Prostate gland (tissue), 2 donors: ENCODE measurements at regions not wholly inside any gene's neighbourhood (a gene's known extent, or its start where the extent isn't known, plus 50 kb on each side); places are given as distances from the start of the nearest gene placed in this dataset.

Experiments used
- DNase-seq: peaks from one replicate; pipeline ENCODE4 v3.0.0-alpha.2; 2019; ENCODE audit warnings: low spot score
- H3K27ac ChIP-seq, 2 donors: fragments of 200-600 bp; sonication (generic); 2 replicates each; pipeline ENCODE4 v1.5.1; 2017 to 2019
- H3K27me3 ChIP-seq: fragments of 200-600 bp; sonication (generic); replicated peaks from 2 replicates; pipeline ENCODE4 v1.5.1; 2019; ENCODE audit not compliant: insufficient read depth
- H3K36me3 ChIP-seq, 2 donors: fragments of 200-600 bp; sonication (generic); 1 replicate in 1 of 2; 2 replicates in 1 of 2; pipeline versions ENCODE4 v1.5.1 to v1.8.1; 2017 to 2019
- H3K4me1 ChIP-seq: fragments of 200-600 bp; sonication (generic); replicated peaks from 2 replicates; pipeline ENCODE4 v1.5.1; 2019
- H3K4me3 ChIP-seq, 2 donors: fragments of 200-600 bp; sonication (generic); 2 replicates each; pipeline ENCODE4 v1.5.1; 2017 to 2019
- H3K9me3 ChIP-seq: fragments of 200-600 bp; sonication (generic); 2 replicates; pipeline ENCODE4 v1.5.1; 2017
- CTCF ChIP-seq, 4 experiments: fragments of 200-600 bp in 2 of 4; fragments of 450-650 bp in 2 of 4; sonication (generic) in 2 of 4; IDR thresholded peaks; 1 replicate in 3 of 4; 2 replicates in 1 of 4; pipeline ENCODE4 v1.5.1; 2016 to 2019; ENCODE audit warnings: antibody characterized with exemption in 4 of 4, mild to moderate bottlenecking in 2 of 4, moderate library complexity in 2 of 4
- POLR2A ChIP-seq: fragments of 450-650 bp; IDR thresholded peaks from one replicate; pipeline ENCODE4 v1.6.1; 2016; ENCODE audit warnings: antibody characterized with exemption, mild to moderate bottlenecking
- POLR2AphosphoS5 ChIP-seq: sonication (generic); formaldehyde crosslinking; IDR thresholded peaks from one replicate; pipeline ENCODE4 v1.6.1; 2017; ENCODE audit warnings: antibody characterized with exemption
- WGBS: methylation state at CpG from one replicate; pipeline ENCODE4 v1.1.5; 2018; 5-methylcytosine and 5-hydroxymethylcytosine counted together
- intact Hi-C: fragments of 100-400 bp; cut with DNase I; formaldehyde crosslinking; loops from one replicate; pipeline ENCODE4 v1.14.2; 2022

DNA sequence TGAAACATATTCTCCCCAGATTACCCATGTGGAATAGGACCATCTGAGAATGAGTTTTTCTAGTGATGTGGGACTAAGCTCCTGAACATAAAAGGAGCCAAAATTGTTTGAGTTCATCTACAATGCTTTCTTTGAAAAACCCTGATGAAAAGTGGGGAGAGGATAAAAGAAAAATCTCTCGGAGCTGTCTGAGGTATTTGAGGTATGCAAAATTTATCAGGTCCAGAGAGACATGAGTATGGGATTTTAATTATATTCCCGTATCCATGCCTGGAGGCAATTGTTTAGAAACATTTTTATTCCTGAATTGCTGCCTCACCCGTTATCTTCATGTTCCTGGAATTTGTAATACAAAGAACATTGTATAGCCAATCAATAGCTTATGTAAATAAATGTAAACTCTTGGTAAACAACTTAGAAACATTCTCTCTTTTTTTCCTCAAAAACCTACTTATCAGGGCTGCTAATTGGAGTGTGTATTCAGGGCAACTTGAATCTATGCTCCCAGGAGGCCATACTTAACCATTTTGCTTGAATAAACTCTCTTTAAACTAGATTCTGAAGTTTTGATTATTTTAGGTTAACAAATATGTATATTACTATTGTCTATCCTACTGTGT lies 109.3 kb upstream of the OLFM3 start:
- no peak for DNase-seq
- Histone ChIP-seq H3K27ac (no peak overlapping the region), H3K36me3 (no peaks in the 10 kb centered on the region), H3K27me3 (no peaks in the 10 kb centered on the region), H3K4me3 (no peak overlapping the region), H3K4me1 (no peaks in the 10 kb centered on the region), H3K9me3 (no peaks in the 10 kb centered on the region)
- no peak for TF ChIP-seq POLR2AphosphoS5
- no peak for TF ChIP-seq POLR2A
- no peak for TF ChIP-seq CTCF (IDR thresholded peaks at IDR 0.05)
- 31% methylated on average over 3 of the region's 3 CpGs for WGBS
- intact Hi-C loops: no loop called here

- 49% methylated on average over 4 of the region's 4 CpGs for WGBS
- no peaks in the 10 kb centered on the region for H3K27me3 ChIP-seq
- H3K4me1 ChIP-seq: no peaks in the 10 kb centered on the region
- no peaks in the 10 kb centered on the region for H3K36me3 ChIP-seq
- H3K9me3 ChIP-seq: no peaks in the 10 kb centered on the region
- TF ChIP-seq POLR2AphosphoS5 (no peak), CTCF (IDR thresholded peaks at IDR 0.05) (no peak), POLR2A (no peak)
- no peak overlapping the region for H3K4me3 ChIP-seq
- intact Hi-C loops: no loop called here
- H3K27ac ChIP-seq: no peak overlapping the region
- no peak for DNase-seq
Measured at GRCh38 chr1:102103646-102104045, 106.9 kb upstream of the OLFM3 start.

- H3K9me3 ChIP-seq: no peaks in the 10 kb centered on the region
- H3K36me3 ChIP-seq: no peaks in the 10 kb centered on the region
- no peak for DNase-seq
- no peak for TF ChIP-seq POLR2AphosphoS5
- TF ChIP-seq POLR2A: no peak
- TF ChIP-seq CTCF (IDR thresholded peaks at IDR 0.05): no peak
- intact Hi-C loops: no loop called here
- no peaks in the 10 kb centered on the region for H3K4me1 ChIP-seq
- WGBS: 90% methylated on average over 3 of the region's 3 CpGs
- H3K27ac ChIP-seq: no peak overlapping the region
- no peak overlapping the region for H3K4me3 ChIP-seq
- H3K27me3 ChIP-seq: no peaks in the 10 kb centered on the region
Measured at GRCh38 chr1:102102276-102102780, 105.6 kb upstream of the OLFM3 start.

GRCh38 chr1:102100666-102101065 lies 103.9 kb upstream of the OLFM3 start:
- Histone ChIP-seq H3K36me3 (no peaks in the 10 kb centered on the region), H3K4me1 (no peaks in the 10 kb centered on the region), H3K27ac (no peak overlapping the region), H3K9me3 (no peaks in the 10 kb centered on the region), H3K27me3 (no peaks in the 10 kb centered on the region), H3K4me3 (no peak overlapping the region)
- DNase-seq: no peak
- intact Hi-C loops: no loop called here
- TF ChIP-seq CTCF (IDR thresholded peaks at IDR 0.05) (no peak), POLR2AphosphoS5 (no peak), POLR2A (no peak)

DNA sequence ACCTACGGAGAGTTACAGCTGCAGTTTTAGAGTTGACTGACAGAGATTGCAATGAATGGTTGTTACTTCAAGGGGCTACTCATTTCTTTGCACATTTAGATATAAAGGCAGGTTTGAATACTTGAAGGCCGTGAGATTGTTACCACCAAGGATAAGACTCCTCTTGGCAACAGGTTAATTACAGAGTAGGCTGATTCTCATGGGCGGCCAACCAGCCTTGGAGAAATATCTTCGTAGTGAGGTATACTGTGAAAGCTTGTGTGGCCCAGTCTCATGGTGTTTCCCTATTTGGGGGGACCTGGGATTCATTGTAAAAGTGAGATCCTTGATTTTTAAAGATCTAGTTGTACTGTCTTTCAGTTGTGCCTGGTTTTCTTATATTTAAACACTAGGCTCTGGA lies 103.2 kb upstream of the OLFM3 start:
- Histone ChIP-seq H3K9me3 (no peaks in the 10 kb centered on the region), H3K36me3 (no peaks in the 10 kb centered on the region), H3K27me3 (no peaks in the 10 kb centered on the region), H3K27ac (no peak overlapping the region), H3K4me1 (no peaks in the 10 kb centered on the region), H3K4me3 (no peak overlapping the region)
- TF ChIP-seq POLR2AphosphoS5 (no peak), CTCF (IDR thresholded peaks at IDR 0.05) (no peak), POLR2A (no peak)
- 86% methylated on average over 4 of the region's 4 CpGs for WGBS
- DNase-seq: no peak
- intact Hi-C loops: no loop called here
